Skeletal muscle cell (primary cell): ENCODE measurements at regions not wholly inside any gene's neighbourhood (a gene's known extent, or its start where the extent isn't known, plus 50 kb on each side); places are given as distances from the start of the nearest gene placed in this dataset.
"Not testable (repeated sequence)": the region's sequence is repeated elsewhere in the genome, so short reads cannot be mapped to it uniquely, and the experiment has no call there.

Source experiments
- DNase-seq: peaks from one replicate; pipeline ENCODE4 v3.0.0-alpha.2; 2010; ENCODE audit warnings: low read depth
- H3K4me3 ChIP-seq: 2 replicates; pipeline ENCODE4 v1.5.1; 2011; ENCODE audit warnings: low read depth, mild to moderate bottlenecking, control low read depth, low read length, moderate library complexity

DNA sequence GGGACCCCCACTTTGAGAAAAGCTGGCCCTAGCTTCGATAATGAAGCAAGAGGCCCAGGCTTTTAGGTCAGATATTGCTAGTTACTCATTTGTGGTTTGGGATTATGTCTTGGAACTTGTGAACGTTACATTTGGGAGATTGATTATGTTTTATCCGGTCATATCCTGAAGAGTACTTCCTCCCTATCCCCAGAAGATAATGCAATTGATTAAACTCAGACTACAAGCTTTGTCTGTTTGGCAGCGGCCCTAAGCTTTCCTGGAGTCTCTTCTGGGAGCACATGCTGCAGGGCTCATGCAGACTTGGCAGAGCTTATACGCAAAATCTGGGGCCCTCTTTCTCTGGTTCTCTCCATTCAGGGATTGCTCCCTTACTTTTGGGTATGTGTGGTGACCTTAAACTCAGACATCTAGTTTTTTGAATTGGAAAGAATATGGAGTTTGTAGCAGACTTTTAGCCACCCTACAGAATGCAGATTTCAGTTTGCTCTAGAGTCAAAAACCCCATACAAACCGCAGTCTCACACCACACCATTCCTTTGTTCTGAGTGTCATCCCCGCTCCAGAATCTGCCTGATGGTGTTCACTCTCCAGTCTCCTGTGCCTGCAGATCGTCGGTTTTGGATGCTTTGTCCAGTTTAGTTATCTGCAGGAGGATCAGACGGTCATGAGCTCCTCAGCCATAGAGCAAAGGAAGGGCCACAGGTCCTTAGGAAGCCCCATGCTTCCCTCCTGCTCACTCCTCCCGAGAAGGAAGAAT lies 449.5 kb upstream of the TRPC7 start:
- H3K4me3 ChIP-seq = no peak overlapping the region
- DNase-seq = peak; percentile 60

GRCh38 chr5:136812270-136812669 lies 446.9 kb upstream of the TRPC7 start:
- not testable (repeated sequence) for H3K4me3 ChIP-seq, DNase-seq

DNA sequence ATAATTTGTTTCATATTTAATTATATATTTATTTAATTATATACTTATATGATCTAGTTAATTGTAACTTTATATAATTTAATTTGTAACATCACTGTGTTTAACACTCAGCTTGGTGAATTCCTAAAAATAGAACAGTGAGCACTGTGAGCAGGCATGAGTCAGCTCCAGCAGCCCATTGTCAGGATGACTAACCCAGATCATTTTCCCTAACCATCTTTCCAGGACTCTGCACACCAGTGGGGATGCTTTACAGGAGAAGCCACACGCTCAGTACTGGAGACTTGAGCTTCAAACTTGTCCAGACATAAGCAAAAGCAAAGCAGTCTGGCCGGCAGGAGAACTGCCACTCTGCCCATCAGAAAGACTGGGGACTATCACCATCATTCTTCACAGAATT lies 446.2 kb upstream of the TRPC7 start:
- no peak overlapping the region for H3K4me3 ChIP-seq
- DNase-seq = peak; percentile 70

GRCh38 chr5:136811086-136811485 lies 445.7 kb upstream of the TRPC7 start:
- H3K4me3 ChIP-seq = no peak overlapping the region
- no peak for DNase-seq

GRCh38 chr5:136810261-136810801 lies 445.0 kb upstream of the TRPC7 start:
- H3K4me3 ChIP-seq = no peak overlapping the region
- peak; percentile 58 for DNase-seq

GRCh38 chr5:136809382-136809781 lies 444.0 kb upstream of the TRPC7 start:
- H3K4me3 ChIP-seq = no peak overlapping the region
- no peak for DNase-seq

DNA sequence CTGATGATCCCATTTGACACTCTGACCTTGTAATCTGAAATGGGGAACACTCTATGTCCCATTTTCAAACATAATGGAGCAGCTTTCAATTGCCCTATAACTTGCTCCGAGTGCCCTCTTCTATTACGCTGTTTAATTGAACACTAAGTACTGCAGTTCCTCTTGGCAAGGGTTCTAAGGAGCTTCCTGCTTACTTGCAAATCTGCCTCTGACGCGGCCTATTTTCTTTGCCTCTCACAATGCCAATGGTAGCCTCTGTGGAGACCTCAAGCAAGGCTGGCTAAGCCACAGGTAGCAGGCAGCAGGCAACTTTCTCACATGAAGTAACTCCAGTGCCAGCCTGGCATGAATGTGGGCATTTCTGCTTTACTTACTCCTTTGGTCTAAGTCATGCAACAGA lies 443.4 kb upstream of the TRPC7 start:
- DNase-seq = no peak

GRCh38 chr5:136805466-136805865 lies 440.1 kb upstream of the TRPC7 start:
- H3K4me3 ChIP-seq = no peak overlapping the region
- DNase-seq = no peak

More for the DNA sequence above, 443.4 kb upstream of the TRPC7 start:
- no peak overlapping the region for H3K4me3 ChIP-seq

- H3K4me3 ChIP-seq = no peak overlapping the region
- no peak for DNase-seq
Observed at GRCh38 chr5:136802383-136802782, 437.0 kb upstream of the TRPC7 start.

GRCh38 chr5:136799806-136800372 lies 434.5 kb upstream of the TRPC7 start:
- no peak overlapping the region for H3K4me3 ChIP-seq

GRCh38 chr5:136793300-136793699 lies 428.0 kb upstream of the TRPC7 start:
- no peak for DNase-seq
- no peak overlapping the region for H3K4me3 ChIP-seq

More at GRCh38 chr5:136799806-136800372, 434.5 kb upstream of the TRPC7 start:
- DNase-seq = no peak

DNA sequence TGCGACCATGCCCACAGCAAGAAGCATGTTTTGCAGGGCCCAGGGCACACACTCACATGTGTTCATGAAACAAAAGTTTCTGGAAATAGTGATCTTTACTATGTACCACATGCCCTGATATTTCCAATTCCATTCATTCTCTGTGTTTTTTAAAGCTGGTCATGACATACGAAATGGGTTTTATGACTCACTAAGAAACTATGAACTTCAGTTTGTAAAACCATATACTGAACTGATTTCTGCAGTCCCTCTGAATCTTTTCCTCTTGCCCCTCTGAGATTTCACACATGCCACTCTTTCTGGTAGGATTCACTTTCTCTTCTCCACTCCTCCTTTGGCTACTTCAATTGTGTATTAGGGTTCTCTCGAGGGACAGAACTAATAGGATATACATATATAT lies 416.1 kb upstream of the TRPC7 start:
- no peak overlapping the region for H3K4me3 ChIP-seq

DNA sequence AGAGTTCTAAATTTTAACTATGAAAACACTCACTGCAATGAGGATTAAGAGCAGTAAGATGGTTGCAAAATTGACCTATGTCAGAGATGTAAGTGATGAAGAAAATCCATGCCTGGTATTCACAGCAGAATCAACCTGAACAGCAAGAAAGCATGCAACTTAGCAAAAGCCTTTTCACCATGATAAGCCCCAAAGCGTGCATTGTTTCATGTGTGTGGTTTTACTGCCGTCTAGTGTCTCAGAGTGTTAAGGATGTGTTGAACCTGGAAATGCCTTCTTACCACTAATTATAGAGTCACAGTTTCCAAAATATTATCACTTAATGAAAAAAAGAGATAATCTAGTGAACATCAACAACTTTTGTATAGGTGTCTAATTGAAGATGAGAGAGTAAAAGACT lies 415.2 kb upstream of the TRPC7 start:
- DNase-seq = no peak
- H3K4me3 ChIP-seq = no peak overlapping the region

More for the DNA sequence above, 416.1 kb upstream of the TRPC7 start:
- peak; percentile 25 for DNase-seq

GRCh38 chr5:136776022-136776927 lies 410.9 kb upstream of the TRPC7 start:
- DNase-seq = peak; percentile 14
- H3K4me3 ChIP-seq = no peak overlapping the region

DNA sequence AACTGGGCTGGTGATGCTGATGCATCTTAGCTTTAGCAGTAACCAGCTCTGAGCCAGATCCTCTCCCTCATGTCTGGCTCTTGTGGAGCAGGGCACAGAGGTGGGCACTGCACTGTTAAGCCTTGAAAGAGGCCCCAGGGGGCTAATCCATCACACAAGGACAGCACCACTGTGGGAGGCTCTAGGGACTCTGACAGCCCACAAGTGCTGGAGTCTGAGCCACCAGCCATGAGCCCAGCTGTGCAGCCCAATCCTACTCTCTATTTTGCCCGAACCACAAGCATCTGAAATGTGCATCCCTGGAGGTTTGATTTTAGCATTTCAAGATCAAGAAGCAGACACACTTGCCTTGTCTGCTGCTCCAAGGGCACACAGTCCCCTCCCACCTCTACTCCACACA lies 407.1 kb upstream of the TRPC7 start:
- DNase-seq = no peak
- no peak overlapping the region for H3K4me3 ChIP-seq

DNA sequence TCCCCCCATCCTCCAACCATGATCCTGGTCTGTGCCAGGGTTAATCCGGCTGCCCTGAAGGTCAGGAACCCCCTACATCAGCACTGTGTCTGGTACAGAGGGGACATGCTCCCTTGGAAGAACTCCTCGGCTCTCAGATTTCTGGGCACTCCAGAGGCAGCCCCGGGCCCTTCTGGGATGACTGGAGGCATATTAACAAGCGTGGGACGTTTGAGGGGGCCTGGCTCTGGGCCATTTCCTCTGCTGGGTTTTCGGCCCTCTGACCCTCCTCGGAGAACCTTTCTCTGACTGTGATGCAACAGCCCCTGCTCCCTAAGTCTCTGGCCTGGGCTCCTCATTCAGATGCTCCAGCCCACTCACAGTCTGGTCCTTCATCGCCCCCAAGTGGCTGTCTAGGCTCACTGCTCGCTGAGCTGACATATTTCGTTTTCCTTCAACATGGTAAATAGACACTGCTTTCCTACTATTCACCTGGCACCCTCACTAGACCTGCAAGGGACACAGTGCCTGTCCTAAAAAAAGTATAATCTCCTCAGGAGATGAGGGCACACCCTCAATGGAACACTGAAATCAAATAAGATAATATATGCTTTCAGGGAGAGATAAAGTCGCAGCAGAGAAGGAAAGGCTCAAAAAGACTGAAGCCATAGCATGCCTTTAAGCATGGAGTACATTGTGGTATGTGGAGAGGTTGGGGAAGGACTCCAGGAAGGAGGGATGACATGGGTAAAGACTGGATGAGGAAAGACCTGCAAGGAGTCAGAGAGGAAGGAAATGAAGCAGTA lies 404.7 kb upstream of the TRPC7 start:
- H3K4me3 ChIP-seq = no peak overlapping the region
- peak; percentile 28 for DNase-seq

GRCh38 chr5:136769093-136769492 lies 403.7 kb upstream of the TRPC7 start:
- DNase-seq = no peak
- no peak overlapping the region for H3K4me3 ChIP-seq

- no peak for DNase-seq
- no peak overlapping the region for H3K4me3 ChIP-seq
Observed at GRCh38 chr5:136768457-136768856, 403.1 kb upstream of the TRPC7 start.

GRCh38 chr5:136766456-136766855 lies 401.1 kb upstream of the TRPC7 start:
- no peak overlapping the region for H3K4me3 ChIP-seq
- DNase-seq = no peak
